EL (cell line): ENCODE measurements at regions not wholly inside any gene's neighbourhood (a gene's known extent, or its start where the extent isn't known, plus 50 kb on each side); places are given as distances from the start of the nearest gene placed in this dataset.
A peak's percentile ranks its signal among the peaks of the same experiment; 100 is the strongest.

ENCODE experiments used
- DNase-seq: peaks from one replicate; pipeline ENCODE4 v3.0.0-alpha.2; 2016

- no peak for DNase-seq
Observed at GRCh38 chr16:51641191-51641765, 490.2 kb upstream of the SALL1 start.

GRCh38 chr16:51640196-51640595, 489.1 kb upstream of the SALL1 start:
- DNase-seq = no peak

- peak; percentile 9 for DNase-seq
Observed at GRCh38 chr16:51638339-51639135, 487.5 kb upstream of the SALL1 start.

GRCh38 chr16:51637770-51638094, 486.7 kb upstream of the SALL1 start:
- peak; percentile 18 for DNase-seq

- DNase-seq = peak; percentile 84
Observed at GRCh38 chr16:51636920-51637769, 486.1 kb upstream of the SALL1 start.

- DNase-seq = no peak
Observed at GRCh38 chr16:51635181-51635580, 484.1 kb upstream of the SALL1 start.

GRCh38 chr16:51630076-51630475, 479.0 kb upstream of the SALL1 start:
- no peak for DNase-seq

- no peak for DNase-seq
Observed at GRCh38 chr16:51629576-51629975, 478.5 kb upstream of the SALL1 start.

GRCh38 chr16:51624080-51624775, 473.2 kb upstream of the SALL1 start:
- DNase-seq = peak; percentile 55

- no peak for DNase-seq
Observed at GRCh38 chr16:51621610-51622009, 470.5 kb upstream of the SALL1 start.

GRCh38 chr16:51615141-51615540, 464.1 kb upstream of the SALL1 start:
- no peak for DNase-seq

- DNase-seq = no peak
Observed at GRCh38 chr16:51607201-51607651, 456.2 kb upstream of the SALL1 start.

- no peak for DNase-seq
Observed at GRCh38 chr16:51596247-51596646, 445.2 kb upstream of the SALL1 start.

- no peak for DNase-seq
Observed at GRCh38 chr16:51592535-51593300, 441.6 kb upstream of the SALL1 start.

- DNase-seq = no peak
Observed at GRCh38 chr16:51592001-51592501, 441.0 kb upstream of the SALL1 start.

- DNase-seq = no peak
Observed at GRCh38 chr16:51591480-51591879, 440.4 kb upstream of the SALL1 start.

- no peak for DNase-seq
Observed at GRCh38 chr16:51579652-51580360, 428.7 kb upstream of the SALL1 start.

- no peak for DNase-seq
Observed at GRCh38 chr16:51577621-51578303, 426.7 kb upstream of the SALL1 start.

- no peak for DNase-seq
Observed at GRCh38 chr16:51576498-51577195, 425.6 kb upstream of the SALL1 start.

- no peak for DNase-seq
Observed at GRCh38 chr16:51573191-51573590, 422.1 kb upstream of the SALL1 start.
